ENCODE measurements at regions not wholly inside any gene's neighbourhood (a gene's known extent, or its start where the extent isn't known, plus 50 kb on each side); places are given as distances from the start of the nearest gene placed in this dataset.

DNA sequence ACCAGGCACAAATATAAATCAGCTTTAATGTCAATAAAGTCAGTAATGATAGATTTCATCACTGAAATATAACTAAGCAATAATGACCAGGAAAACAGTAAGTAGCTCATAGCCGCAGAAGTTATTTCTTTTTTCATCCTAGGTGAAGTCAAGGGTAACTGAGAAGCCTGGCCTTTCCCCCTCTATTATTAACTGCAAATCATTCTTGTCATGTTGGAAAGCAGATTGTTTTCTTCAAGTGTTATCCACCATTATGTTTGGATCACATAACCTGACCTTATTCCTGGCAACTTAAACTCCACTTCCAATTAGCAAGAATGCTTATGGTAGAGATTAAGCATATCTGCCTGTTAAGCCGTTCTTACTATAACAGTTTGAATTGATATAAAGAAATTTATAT is 603.4 kb upstream of the FOXG1 start:
- Histone ChIP-seq H3K27ac (ENCODE audit: extremely low read depth, low read depth, low read length) (no peak overlapping the region), H3K36me3 (ENCODE audit: control insufficient read depth in 2 of 2, insufficient read depth in 1 of 2, low read length in 2 of 2) (no peaks in the 10 kb centered on the region), H3K4me1 (ENCODE audit: control insufficient read depth, insufficient read depth, low read length) (no peaks in the 10 kb centered on the region), H3K4me3 (ENCODE audit: low read depth, low read length) (no peak overlapping the region), H3K9me3 (ENCODE audit: control insufficient read depth, insufficient read depth, low read depth, low read length) (no peaks in the 10 kb centered on the region)
- ChIA-PET POLR2A (no interaction called here), CTCF (no interaction called here)
- TF ChIP-seq, protein P1, sequence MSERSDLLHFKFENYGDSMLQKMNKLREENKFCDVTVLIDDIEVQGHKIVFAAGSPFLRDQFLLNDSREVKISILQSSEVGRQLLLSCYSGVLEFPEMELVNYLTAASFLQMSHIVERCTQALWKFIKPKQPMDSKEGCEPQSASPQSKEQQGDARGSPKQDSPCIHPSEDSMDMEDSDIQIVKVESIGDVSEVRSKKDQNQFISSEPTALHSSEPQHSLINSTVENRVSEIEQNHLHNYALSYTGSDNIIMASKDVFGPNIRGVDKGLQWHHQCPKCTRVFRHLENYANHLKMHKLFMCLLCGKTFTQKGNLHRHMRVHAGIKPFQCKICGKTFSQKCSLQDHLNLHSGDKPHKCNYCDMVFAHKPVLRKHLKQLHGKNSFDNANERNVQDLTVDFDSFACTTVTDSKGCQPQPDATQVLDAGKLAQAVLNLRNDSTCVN (tag by site-specific recombination; optimal IDR thresholded peaks at IDR 0.05), result no peak
- TF ChIP-seq IKZF3 (tag by site-specific recombination; IDR thresholded peaks at IDR 0.05) (no peak), ZNF394 (tag by site-specific recombination; IDR thresholded peaks at IDR 0.05; ENCODE audit: borderline replicate concordance) (no peak), ZNF350 (tag by site-specific recombination; IDR thresholded peaks at IDR 0.05) (no peak), ZNF169 (tag by site-specific recombination; IDR thresholded peaks at IDR 0.05) (no peak), ZNF155 (tag by site-specific recombination; IDR thresholded peaks at IDR 0.05) (no peak), ZXDB (tag by site-specific recombination; IDR thresholded peaks at IDR 0.05) (no peak)
- TF ChIP-seq, protein P2, sequence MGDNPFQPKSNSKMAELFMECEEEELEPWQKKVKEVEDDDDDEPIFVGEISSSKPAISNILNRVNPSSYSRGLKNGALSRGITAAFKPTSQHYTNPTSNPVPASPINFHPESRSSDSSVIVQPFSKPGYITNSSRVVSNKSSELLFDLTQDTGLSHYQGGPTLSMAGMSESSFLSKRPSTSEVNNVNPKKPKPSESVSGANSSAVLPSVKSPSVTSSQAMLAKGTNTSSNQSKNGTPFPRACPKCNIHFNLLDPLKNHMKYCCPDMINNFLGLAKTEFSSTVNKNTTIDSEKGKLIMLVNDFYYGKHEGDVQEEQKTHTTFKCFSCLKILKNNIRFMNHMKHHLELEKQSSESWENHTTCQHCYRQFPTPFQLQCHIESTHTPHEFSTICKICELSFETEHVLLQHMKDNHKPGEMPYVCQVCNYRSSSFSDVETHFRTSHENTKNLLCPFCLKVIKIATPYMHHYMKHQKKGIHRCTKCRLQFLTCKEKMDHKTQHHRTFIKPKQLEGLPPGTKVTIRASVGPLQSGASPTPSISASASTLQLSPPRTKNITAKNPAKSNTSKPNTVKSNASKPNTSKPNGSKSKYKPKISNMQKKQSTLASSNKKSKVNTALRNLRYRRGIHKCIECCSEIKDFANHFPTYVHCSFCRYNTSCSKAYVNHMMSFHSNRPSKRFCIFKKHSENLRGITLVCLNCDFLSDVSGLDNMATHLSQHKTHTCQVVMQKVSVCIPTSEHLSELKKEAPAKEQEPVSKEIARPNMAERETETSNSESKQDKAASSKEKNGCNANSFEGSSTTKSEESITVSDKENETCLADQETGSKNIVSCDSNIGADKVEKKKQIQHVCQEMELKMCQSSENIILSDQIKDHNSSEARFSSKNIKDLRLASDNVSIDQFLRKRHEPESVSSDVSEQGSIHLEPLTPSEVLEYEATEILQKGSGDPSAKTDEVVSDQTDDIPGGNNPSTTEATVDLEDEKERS (tag by site-specific recombination; IDR thresholded peaks at IDR 0.05), result no peak

DNA sequence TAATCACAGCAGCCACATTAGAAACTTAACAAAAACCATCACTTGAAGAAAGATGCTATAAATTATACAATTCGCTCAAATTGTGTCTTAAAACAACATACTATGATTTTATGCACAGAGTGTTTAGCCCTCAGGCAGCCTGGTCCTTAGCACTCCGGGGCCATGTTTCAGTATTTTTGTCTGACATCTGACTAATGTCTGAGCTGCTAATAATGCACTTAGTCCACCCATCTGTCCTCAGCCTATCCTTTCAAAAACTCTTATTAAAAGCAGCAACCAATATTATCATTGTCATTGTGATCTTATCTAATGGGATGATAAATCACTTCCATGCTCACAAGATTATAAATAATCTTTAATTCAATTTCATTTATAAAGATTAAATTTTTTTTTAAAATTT is 602.7 kb upstream of the FOXG1 start:
- ChIA-PET POLR2A (no interaction called here), CTCF (no interaction called here)
- Histone ChIP-seq H3K9me3 (ENCODE audit: control insufficient read depth, insufficient read depth, low read depth, low read length) (no peaks in the 10 kb centered on the region), H3K27ac (ENCODE audit: extremely low read depth, low read depth, low read length) (no peak overlapping the region), H3K4me3 (ENCODE audit: low read depth, low read length) (no peak overlapping the region), H3K4me1 (ENCODE audit: control insufficient read depth, insufficient read depth, low read length) (no peaks in the 10 kb centered on the region), H3K36me3 (ENCODE audit: control insufficient read depth in 2 of 2, insufficient read depth in 1 of 2, low read length in 2 of 2) (no peaks in the 10 kb centered on the region)
- TF ChIP-seq ZNF660 (tag by site-specific recombination; IDR thresholded peaks at IDR 0.05) (no peak), ZNF626 (tag by site-specific recombination; IDR thresholded peaks at IDR 0.05) (no peak), KLF8 (tag by site-specific recombination; IDR thresholded peaks at IDR 0.05) (no peak), ZNF394 (tag by site-specific recombination; IDR thresholded peaks at IDR 0.05; ENCODE audit: borderline replicate concordance) (no peak), ZNF214 (tag by site-specific recombination; IDR thresholded peaks at IDR 0.05; ENCODE audit: borderline replicate concordance) (no peak), ZNF19 (tag by site-specific recombination; IDR thresholded peaks at IDR 0.05; ENCODE audit: low read depth) (no peak), YY2 (tag by site-specific recombination; IDR thresholded peaks at IDR 0.05) (no peak), ZNF530 (tag by site-specific recombination; IDR thresholded peaks at IDR 0.05; ENCODE audit: low read depth) (no peak), ZNF239 (tag by site-specific recombination; IDR thresholded peaks at IDR 0.05) (no peak), ZNF23 (tag by site-specific recombination; IDR thresholded peaks at IDR 0.05; ENCODE audit: borderline replicate concordance) (no peak), ZNF629 (tag by site-specific recombination; IDR thresholded peaks at IDR 0.05) (no peak)
- TF ChIP-seq, protein P3, sequence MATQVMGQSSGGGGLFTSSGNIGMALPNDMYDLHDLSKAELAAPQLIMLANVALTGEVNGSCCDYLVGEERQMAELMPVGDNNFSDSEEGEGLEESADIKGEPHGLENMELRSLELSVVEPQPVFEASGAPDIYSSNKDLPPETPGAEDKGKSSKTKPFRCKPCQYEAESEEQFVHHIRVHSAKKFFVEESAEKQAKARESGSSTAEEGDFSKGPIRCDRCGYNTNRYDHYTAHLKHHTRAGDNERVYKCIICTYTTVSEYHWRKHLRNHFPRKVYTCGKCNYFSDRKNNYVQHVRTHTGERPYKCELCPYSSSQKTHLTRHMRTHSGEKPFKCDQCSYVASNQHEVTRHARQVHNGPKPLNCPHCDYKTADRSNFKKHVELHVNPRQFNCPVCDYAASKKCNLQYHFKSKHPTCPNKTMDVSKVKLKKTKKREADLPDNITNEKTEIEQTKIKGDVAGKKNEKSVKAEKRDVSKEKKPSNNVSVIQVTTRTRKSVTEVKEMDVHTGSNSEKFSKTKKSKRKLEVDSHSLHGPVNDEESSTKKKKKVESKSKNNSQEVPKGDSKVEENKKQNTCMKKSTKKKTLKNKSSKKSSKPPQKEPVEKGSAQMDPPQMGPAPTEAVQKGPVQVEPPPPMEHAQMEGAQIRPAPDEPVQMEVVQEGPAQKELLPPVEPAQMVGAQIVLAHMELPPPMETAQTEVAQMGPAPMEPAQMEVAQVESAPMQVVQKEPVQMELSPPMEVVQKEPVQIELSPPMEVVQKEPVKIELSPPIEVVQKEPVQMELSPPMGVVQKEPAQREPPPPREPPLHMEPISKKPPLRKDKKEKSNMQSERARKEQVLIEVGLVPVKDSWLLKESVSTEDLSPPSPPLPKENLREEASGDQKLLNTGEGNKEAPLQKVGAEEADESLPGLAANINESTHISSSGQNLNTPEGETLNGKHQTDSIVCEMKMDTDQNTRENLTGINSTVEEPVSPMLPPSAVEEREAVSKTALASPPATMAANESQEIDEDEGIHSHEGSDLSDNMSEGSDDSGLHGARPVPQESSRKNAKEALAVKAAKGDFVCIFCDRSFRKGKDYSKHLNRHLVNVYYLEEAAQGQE (tag by site-specific recombination; IDR thresholded peaks at IDR 0.05), result no peak
- TF ChIP-seq, protein P4, sequence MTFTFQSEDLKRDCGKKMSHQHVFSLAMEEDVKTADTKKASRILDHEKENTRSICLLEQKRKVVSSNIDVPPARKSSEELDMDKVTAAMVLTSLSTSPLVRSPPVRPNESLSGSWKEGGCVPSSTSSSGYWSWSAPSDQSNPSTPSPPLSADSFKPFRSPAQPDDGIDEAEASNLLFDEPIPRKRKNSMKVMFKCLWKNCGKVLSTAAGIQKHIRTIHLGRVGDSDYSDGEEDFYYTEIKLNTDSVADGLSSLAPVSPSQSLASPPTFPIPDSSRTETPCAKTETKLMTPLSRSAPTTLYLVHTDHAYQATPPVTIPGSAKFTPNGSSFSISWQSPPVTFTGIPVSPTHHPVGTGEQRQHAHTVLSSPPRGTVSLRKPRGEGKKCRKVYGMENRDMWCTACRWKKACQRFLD (tag by site-specific recombination; IDR thresholded peaks at IDR 0.05), result no peak
- TF ChIP-seq, protein P5, sequence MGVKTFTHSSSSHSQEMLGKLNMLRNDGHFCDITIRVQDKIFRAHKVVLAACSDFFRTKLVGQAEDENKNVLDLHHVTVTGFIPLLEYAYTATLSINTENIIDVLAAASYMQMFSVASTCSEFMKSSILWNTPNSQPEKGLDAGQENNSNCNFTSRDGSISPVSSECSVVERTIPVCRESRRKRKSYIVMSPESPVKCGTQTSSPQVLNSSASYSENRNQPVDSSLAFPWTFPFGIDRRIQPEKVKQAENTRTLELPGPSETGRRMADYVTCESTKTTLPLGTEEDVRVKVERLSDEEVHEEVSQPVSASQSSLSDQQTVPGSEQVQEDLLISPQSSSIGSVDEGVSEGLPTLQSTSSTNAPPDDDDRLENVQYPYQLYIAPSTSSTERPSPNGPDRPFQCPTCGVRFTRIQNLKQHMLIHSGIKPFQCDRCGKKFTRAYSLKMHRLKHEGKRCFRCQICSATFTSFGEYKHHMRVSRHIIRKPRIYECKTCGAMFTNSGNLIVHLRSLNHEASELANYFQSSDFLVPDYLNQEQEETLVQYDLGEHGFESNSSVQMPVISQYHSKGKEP (tag by site-specific recombination; IDR thresholded peaks at IDR 0.05), result no peak

All from HEK293 (cell line).